Vagina (tissue), 2 donors: ENCODE measurements at regions not wholly inside any gene's neighbourhood (a gene's known extent, or its start where the extent isn't known, plus 50 kb on each side); places are given as distances from the start of the nearest gene placed in this dataset.

ENCODE experiments used
- DNase-seq, 2 donors: peaks; one replicate each; pipeline ENCODE4 v3.0.0-alpha.2; 2017; ENCODE audit errors: extremely low spot score in 2 of 2
- H3K27ac ChIP-seq: fragments of 200-600 bp; sonication (generic); one replicate; pipeline ENCODE4 v1.5.1; 2019
- H3K27me3 ChIP-seq: fragments of 200-600 bp; sonication (generic); one replicate; pipeline ENCODE4 v1.5.1; 2019
- H3K36me3 ChIP-seq, 2 donors: fragments of 200-600 bp; sonication (generic); one replicate each; pipeline ENCODE4 v1.5.1; 2017 to 2019
- H3K4me1 ChIP-seq: fragments of 200-600 bp; sonication (generic); one replicate; pipeline ENCODE4 v1.5.1; 2019
- H3K4me3 ChIP-seq, 2 donors: fragments of 200-600 bp; sonication (generic); 1 replicate in 1 of 2; 2 replicates in 1 of 2; pipeline ENCODE4 v1.5.1; 2016 to 2019
- H3K9me3 ChIP-seq: fragments of 200-600 bp; sonication (generic); one replicate; pipeline ENCODE4 v1.5.1; 2019
- CTCF ChIP-seq, 3 experiments: fragments of 450-650 bp in 2 of 3; fragments of 200-600 bp in 1 of 3; sonication (generic) in 1 of 3; IDR thresholded peaks; one replicate each; pipeline ENCODE4 v1.5.1; 2017 to 2019; ENCODE audit warnings: antibody characterized with exemption in 3 of 3, mild to moderate bottlenecking in 2 of 3, moderate library complexity in 2 of 3
- POLR2A ChIP-seq, 2 donors: fragments of 450-650 bp; IDR thresholded peaks; one replicate each; pipeline ENCODE4 v1.6.1; 2017; ENCODE audit warnings: antibody characterized with exemption in 2 of 2, mild to moderate bottlenecking in 2 of 2, moderate library complexity in 2 of 2
- POLR2AphosphoS5 ChIP-seq, 2 donors: sonication (generic); formaldehyde crosslinking; IDR thresholded peaks; one replicate each; pipeline ENCODE4 v1.9.0; 2017; ENCODE audit warnings: antibody characterized with exemption in 2 of 2, mild to moderate bottlenecking in 2 of 2, low read depth in 1 of 2; ENCODE audit not compliant: insufficient read depth in 1 of 2
- intact Hi-C: fragments of 100-400 bp; cut with DNase I; formaldehyde crosslinking; loops from one replicate; pipeline ENCODE4 v1.15.1; 2023

GRCh38 chr11:15837901-15838489 is 518.4 kb downstream of the SOX6 start:
- no peaks in the 10 kb centered on the region for H3K27me3 ChIP-seq
- H3K36me3 ChIP-seq, result no peaks in the 10 kb centered on the region
- no peak for DNase-seq
- H3K9me3 ChIP-seq, result no peaks in the 10 kb centered on the region
- no peaks in the 10 kb centered on the region for H3K4me1 ChIP-seq
- H3K4me3 ChIP-seq, result no peak overlapping the region
- intact Hi-C loops, result no loop called here
- no peak overlapping the region for H3K27ac ChIP-seq
- TF ChIP-seq CTCF (IDR thresholded peaks at IDR 0.05) (no peak), POLR2A (IDR thresholded peaks at IDR 0.05) (no peak), POLR2AphosphoS5 (IDR thresholded peaks at IDR 0.05; ENCODE audit: insufficient read depth in 1 of 2, low read depth in 1 of 2) (no peak)

- intact Hi-C loops, result no loop called here
- H3K4me3 ChIP-seq, result no peak overlapping the region
- DNase-seq, result no peak
- H3K9me3 ChIP-seq, result no peaks in the 10 kb centered on the region
- no peak overlapping the region for H3K27ac ChIP-seq
- no peaks in the 10 kb centered on the region for H3K4me1 ChIP-seq
- TF ChIP-seq POLR2AphosphoS5 (IDR thresholded peaks at IDR 0.05; ENCODE audit: insufficient read depth in 1 of 2, low read depth in 1 of 2) (no peak), POLR2A (IDR thresholded peaks at IDR 0.05) (no peak), CTCF (IDR thresholded peaks at IDR 0.05) (no peak)
- no peaks in the 10 kb centered on the region for H3K36me3 ChIP-seq
- no peaks in the 10 kb centered on the region for H3K27me3 ChIP-seq
Observed at GRCh38 chr11:15839061-15839460, 517.3 kb downstream of the SOX6 start.

GRCh38 chr11:15840966-15841365 is 515.4 kb downstream of the SOX6 start:
- intact Hi-C loops, result no loop called here
- Histone ChIP-seq H3K4me1 (no peaks in the 10 kb centered on the region), H3K4me3 (no peak overlapping the region), H3K9me3 (no peaks in the 10 kb centered on the region), H3K27me3 (no peaks in the 10 kb centered on the region), H3K36me3 (no peaks in the 10 kb centered on the region), H3K27ac (no peak overlapping the region)
- TF ChIP-seq CTCF (IDR thresholded peaks at IDR 0.05) (no peak), POLR2A (IDR thresholded peaks at IDR 0.05) (no peak), POLR2AphosphoS5 (IDR thresholded peaks at IDR 0.05; ENCODE audit: insufficient read depth in 1 of 2, low read depth in 1 of 2) (no peak)
- DNase-seq, result no peak

GRCh38 chr11:15841931-15842740 is 514.2 kb downstream of the SOX6 start:
- no peak for TF ChIP-seq POLR2AphosphoS5 (IDR thresholded peaks at IDR 0.05; ENCODE audit: insufficient read depth in 1 of 2, low read depth in 1 of 2)
- Histone ChIP-seq H3K36me3 (no peaks in the 10 kb centered on the region), H3K9me3 (no peaks in the 10 kb centered on the region), H3K27me3 (no peaks in the 10 kb centered on the region), H3K4me3 (no peak overlapping the region), H3K27ac (no peak overlapping the region), H3K4me1 (no peaks in the 10 kb centered on the region)
- intact Hi-C loops, result no loop called here
- no peak for DNase-seq

GRCh38 chr11:15843309-15843872 is 513.0 kb downstream of the SOX6 start:
- Histone ChIP-seq H3K4me3 (no peak overlapping the region), H3K36me3 (no peaks in the 10 kb centered on the region), H3K4me1 (no peaks in the 10 kb centered on the region), H3K9me3 (no peaks in the 10 kb centered on the region), H3K27ac (no peak overlapping the region), H3K27me3 (no peaks in the 10 kb centered on the region)
- intact Hi-C loops, result no loop called here
- TF ChIP-seq POLR2AphosphoS5 (IDR thresholded peaks at IDR 0.05; ENCODE audit: insufficient read depth in 1 of 2, low read depth in 1 of 2) (no peak), CTCF (IDR thresholded peaks at IDR 0.05) (no peak), POLR2A (IDR thresholded peaks at IDR 0.05) (no peak)
- DNase-seq, result no peak
